ENCODE measurements at regions not wholly inside any gene's neighbourhood (a gene's known extent, or its start where the extent isn't known, plus 50 kb on each side); places are given as distances from the start of the nearest gene placed in this dataset.
"Not testable (repeated sequence)": the region's sequence is repeated elsewhere in the genome, so short reads cannot be mapped to it uniquely, and the experiment has no call there.

DNA sequence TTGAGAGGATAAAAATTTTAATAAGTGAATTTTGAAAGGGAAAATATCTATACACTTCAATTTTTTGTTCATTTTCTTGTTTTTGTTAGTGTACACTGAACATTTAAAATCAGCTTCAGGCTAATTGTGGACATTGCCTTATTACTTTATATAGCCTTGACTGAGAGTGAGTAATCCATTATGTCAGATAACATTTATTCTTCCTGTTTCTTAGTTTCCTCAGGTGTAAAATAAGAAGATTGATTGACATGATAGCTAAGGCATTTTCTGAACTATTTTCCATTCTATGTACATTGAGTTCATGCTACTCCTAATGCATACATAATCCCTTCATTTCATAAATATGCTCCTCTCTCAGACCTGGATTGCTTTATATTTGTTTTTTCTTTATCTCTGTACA is 607.3 kb upstream of the AADAT start:
- intact Hi-C loops (cut with micrococcal nuclease; ENCODE audit: unreplicated experiment), result no loop called here
- POLR2A ChIA-PET, result no interaction called here
- DNase-seq, result no peak
- Histone ChIP-seq H3K36me3 (ENCODE audit: control insufficient read depth, insufficient read depth, low read length) (no peaks in the 10 kb centered on the region), H3K9me3 (no peaks in the 10 kb centered on the region), H3K4me1 (no peaks in the 10 kb centered on the region), H3K4me3 (ENCODE audit: low read depth, low read length) (no peak overlapping the region), H3K27me3 (replicated peaks; ENCODE audit: control insufficient read depth, insufficient read depth, low read length) (no peaks in the 10 kb centered on the region)
- H3K36me3 Mint-ChIP-seq (ENCODE audit: insufficient read depth, unreplicated experiment), result no peaks in the 10 kb centered on the region
- no peak overlapping the region for H3K27ac Mint-ChIP-seq (ENCODE audit: unreplicated experiment)
- CTCF ChIA-PET, result no interaction called here
- no peak for TF ChIP-seq CTCF (IDR thresholded peaks at IDR 0.05; ENCODE audit: insufficient read depth in 1 of 2, low read depth in 1 of 2, low read length in 1 of 2, severe bottlenecking in 1 of 2, unreplicated experiment in 1 of 2)
- no peaks in the 10 kb centered on the region for H3K4me1 Mint-ChIP-seq (ENCODE audit: low read depth, unreplicated experiment)
- H3K27me3 Mint-ChIP-seq (ENCODE audit: insufficient read depth, unreplicated experiment), result peaks cover 5% of the 10 kb centered on the region
- no peaks in the 10 kb centered on the region for H3K9me3 Mint-ChIP-seq (ENCODE audit: unreplicated experiment)
- BruUV-seq (replicated peaks), result no TSS peak
- H3K4me3 Mint-ChIP-seq (ENCODE audit: unreplicated experiment), result no peak overlapping the region

DNA sequence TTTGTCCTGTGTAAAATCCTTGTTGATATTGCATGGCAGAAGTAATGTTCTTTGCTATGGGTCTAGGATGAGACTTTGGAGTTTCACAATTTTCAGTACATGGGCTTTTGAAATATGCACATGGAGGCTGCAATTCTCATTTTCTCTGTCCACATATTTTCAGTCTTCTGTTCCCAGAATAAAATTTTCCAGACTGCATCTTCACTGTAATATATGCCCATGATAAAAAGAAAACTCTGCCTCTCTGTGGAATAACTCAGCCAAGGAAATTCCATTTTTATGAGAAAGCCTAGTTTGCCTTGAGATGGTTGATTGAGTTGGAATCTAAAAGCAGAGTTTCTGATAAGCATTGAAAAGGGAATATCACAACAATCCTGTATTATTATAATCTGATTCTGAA is 601.4 kb upstream of the AADAT start:
- Histone ChIP-seq H3K9me3 (no peaks in the 10 kb centered on the region), H3K4me3 (ENCODE audit: low read depth, low read length) (no peak overlapping the region), H3K4me1 (no peaks in the 10 kb centered on the region), H3K27me3 (replicated peaks; ENCODE audit: control insufficient read depth, insufficient read depth, low read length) (no peaks in the 10 kb centered on the region), H3K36me3 (ENCODE audit: control insufficient read depth, insufficient read depth, low read length) (no peaks in the 10 kb centered on the region)
- Mint-ChIP-seq H3K27ac (ENCODE audit: unreplicated experiment) (no peak overlapping the region), H3K36me3 (ENCODE audit: insufficient read depth, unreplicated experiment) (no peaks in the 10 kb centered on the region), H3K9me3 (ENCODE audit: unreplicated experiment) (no peaks in the 10 kb centered on the region), H3K4me3 (ENCODE audit: unreplicated experiment) (no peak overlapping the region), H3K27me3 (ENCODE audit: insufficient read depth, unreplicated experiment) (no peaks in the 10 kb centered on the region), H3K4me1 (ENCODE audit: low read depth, unreplicated experiment) (peaks cover 7% of the 10 kb centered on the region)
- no TSS peak for BruUV-seq (replicated peaks)
- ChIA-PET POLR2A (no interaction called here), CTCF (no interaction called here)
- no peak for TF ChIP-seq CTCF (IDR thresholded peaks at IDR 0.05; ENCODE audit: insufficient read depth in 1 of 2, low read depth in 1 of 2, low read length in 1 of 2, severe bottlenecking in 1 of 2, unreplicated experiment in 1 of 2)
- intact Hi-C loops (cut with micrococcal nuclease; ENCODE audit: unreplicated experiment), result no loop called here
- no peak for DNase-seq

DNA sequence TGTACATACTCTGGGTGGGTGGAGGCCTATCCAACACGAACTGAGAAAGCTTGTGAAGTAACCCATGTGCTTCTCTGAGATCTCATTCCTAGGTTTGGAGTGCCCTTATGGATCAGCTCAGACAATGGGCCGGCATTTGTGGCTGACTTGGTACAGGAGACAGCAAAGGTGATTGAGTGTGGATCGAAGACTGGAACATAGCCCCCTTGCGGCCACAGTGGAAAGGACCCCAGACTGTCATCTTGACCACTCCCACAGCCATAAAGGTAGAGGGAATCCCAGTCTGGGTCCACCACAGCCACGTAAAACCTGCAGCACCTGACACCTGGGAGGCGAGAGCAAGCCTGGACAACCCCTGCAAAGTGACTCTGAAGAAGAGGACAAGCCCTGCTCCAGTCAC is 598.0 kb upstream of the AADAT start:
- Mint-ChIP-seq H3K4me1 (ENCODE audit: low read depth, unreplicated experiment) (peaks cover 7% of the 10 kb centered on the region), H3K4me3 (ENCODE audit: unreplicated experiment) (no peak overlapping the region), H3K36me3 (ENCODE audit: insufficient read depth, unreplicated experiment) (no peaks in the 10 kb centered on the region), H3K27ac (ENCODE audit: unreplicated experiment) (no peak overlapping the region), H3K27me3 (ENCODE audit: insufficient read depth, unreplicated experiment) (no peaks in the 10 kb centered on the region), H3K9me3 (ENCODE audit: unreplicated experiment) (no peaks in the 10 kb centered on the region)
- no peak for TF ChIP-seq CTCF (IDR thresholded peaks at IDR 0.05; ENCODE audit: insufficient read depth in 1 of 2, low read depth in 1 of 2, low read length in 1 of 2, severe bottlenecking in 1 of 2, unreplicated experiment in 1 of 2)
- ChIA-PET CTCF (no interaction called here), POLR2A (no interaction called here)
- Histone ChIP-seq H3K36me3 (ENCODE audit: control insufficient read depth, insufficient read depth, low read length) (no peaks in the 10 kb centered on the region), H3K4me3 (ENCODE audit: low read depth, low read length) (no peak overlapping the region), H3K9me3 (no peaks in the 10 kb centered on the region), H3K4me1 (no peaks in the 10 kb centered on the region), H3K27me3 (replicated peaks; ENCODE audit: control insufficient read depth, insufficient read depth, low read length) (no peaks in the 10 kb centered on the region)
- intact Hi-C loops (cut with micrococcal nuclease; ENCODE audit: unreplicated experiment), result no loop called here
- no TSS peak for BruUV-seq (replicated peaks)
- DNase-seq, result no peak

- H3K27ac Mint-ChIP-seq (ENCODE audit: unreplicated experiment); H3K4me1 Mint-ChIP-seq (ENCODE audit: low read depth, unreplicated experiment); CTCF ChIA-PET; H3K27me3 Mint-ChIP-seq (ENCODE audit: insufficient read depth, unreplicated experiment); H3K36me3 ChIP-seq (ENCODE audit: control insufficient read depth, insufficient read depth, low read length); H3K4me3 Mint-ChIP-seq (ENCODE audit: unreplicated experiment); H3K36me3 Mint-ChIP-seq (ENCODE audit: insufficient read depth, unreplicated experiment); DNase-seq; POLR2A ChIA-PET; H3K4me3 ChIP-seq (ENCODE audit: low read depth, low read length); H3K27me3 ChIP-seq (replicated peaks; ENCODE audit: control insufficient read depth, insufficient read depth, low read length); H3K4me1 ChIP-seq; BruUV-seq (replicated peaks); intact Hi-C loops (cut with micrococcal nuclease; ENCODE audit: unreplicated experiment); H3K9me3 Mint-ChIP-seq (ENCODE audit: unreplicated experiment); H3K9me3 ChIP-seq: not testable (repeated sequence)
Measured at GRCh38 chr4:170685701-170686100, 595.9 kb upstream of the AADAT start.
